NCI-H446 (cell line): ENCODE measurements at regions not wholly inside any gene's neighbourhood (a gene's known extent, or its start where the extent isn't known, plus 50 kb on each side); places are given as distances from the start of the nearest gene placed in this dataset.
"Not testable (repeated sequence)": the region's sequence is repeated elsewhere in the genome, so short reads cannot be mapped to it uniquely, and the experiment has no call there.

Experiments used
- DNase-seq, 2 experiments: peaks; one replicate each; lab custom pipeline; 2025; lab: John Stamatoyannopoulos, UW

DNA sequence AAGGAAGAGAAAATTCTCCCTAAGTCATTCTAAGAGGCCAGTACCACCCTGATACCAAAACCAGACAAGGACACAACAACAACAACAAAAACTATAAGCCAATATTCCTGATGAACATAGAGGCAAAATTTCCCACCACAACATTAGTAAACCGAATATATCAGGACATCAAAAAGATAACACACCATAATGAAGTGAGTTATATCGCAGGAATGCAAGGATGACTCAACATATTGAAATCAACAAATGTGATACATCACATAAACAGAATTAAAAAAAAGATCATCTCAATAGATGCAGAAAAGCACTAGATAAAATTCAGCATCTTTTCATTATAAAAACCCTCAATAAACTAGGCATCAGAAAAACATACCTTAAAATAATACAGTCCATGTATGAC, 1844.4 kb upstream of the PCDH10 start:
- no peak for DNase-seq

GRCh38 chr4:131309628-131310027, 1839.5 kb upstream of the PCDH10 start:
- DNase-seq = no peak

GRCh38 chr4:131316086-131316485, 1833.0 kb upstream of the PCDH10 start:
- no peak for DNase-seq

DNA sequence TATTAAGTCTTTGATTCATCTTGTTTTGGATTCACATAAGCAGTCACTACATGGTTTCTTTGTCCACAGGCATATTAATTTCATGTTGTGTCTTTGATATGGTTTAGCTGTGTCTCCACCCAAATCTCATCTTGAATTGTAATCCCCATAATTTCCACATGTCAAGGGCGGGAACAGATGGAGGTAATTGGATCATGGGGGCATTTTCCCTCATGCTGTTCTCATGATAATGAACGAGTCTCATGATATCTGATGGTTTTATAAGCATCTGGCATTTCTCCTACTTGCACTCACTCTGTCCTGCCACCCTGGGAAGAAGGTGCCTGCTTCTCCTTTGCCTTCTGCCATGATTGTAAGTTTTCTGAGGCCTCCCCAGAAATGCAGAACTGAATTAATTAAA, 1811.2 kb upstream of the PCDH10 start:
- peak; percentile 38 to 81 for DNase-seq

DNA sequence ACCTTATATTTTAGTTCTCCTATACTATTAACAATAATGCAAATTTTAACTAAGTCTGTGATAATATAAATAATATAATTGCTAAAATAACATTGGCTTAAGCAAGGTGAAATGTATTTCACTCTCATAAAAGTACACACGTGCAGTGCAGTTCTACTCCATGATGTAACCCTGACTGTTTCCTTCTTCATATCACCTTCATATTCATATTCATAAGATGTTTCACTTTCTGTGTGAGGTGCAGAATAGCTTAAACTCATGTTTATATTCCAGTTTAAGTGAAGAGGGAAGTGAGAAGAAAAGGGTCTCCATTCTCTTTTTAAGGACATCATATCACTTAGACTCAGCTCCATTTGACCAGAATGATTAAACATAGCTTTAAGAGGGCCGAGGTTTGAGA, 1810.0 kb upstream of the PCDH10 start:
- DNase-seq = no peak

GRCh38 chr4:131344761-131345160, 1804.3 kb upstream of the PCDH10 start:
- no peak for DNase-seq

DNA sequence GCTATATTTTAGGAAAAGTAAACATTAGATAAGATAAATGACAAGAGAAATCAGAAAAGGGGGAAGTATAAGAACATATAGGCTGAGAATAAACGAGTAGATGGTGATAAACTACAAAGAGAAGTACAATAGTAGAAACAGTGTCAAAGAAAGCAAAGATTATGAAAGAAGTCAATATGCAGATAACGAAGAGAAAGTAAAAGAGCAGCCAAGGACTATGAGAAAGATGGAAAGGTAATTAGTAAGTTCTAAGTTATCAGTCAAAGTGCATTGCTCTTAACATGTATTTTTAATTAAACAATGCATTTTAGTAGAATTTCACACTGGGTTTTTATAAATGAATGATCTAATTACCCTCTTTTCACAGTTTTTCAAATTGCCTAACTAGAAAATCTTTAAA, 1801.3 kb upstream of the PCDH10 start:
- DNase-seq = no peak

DNA sequence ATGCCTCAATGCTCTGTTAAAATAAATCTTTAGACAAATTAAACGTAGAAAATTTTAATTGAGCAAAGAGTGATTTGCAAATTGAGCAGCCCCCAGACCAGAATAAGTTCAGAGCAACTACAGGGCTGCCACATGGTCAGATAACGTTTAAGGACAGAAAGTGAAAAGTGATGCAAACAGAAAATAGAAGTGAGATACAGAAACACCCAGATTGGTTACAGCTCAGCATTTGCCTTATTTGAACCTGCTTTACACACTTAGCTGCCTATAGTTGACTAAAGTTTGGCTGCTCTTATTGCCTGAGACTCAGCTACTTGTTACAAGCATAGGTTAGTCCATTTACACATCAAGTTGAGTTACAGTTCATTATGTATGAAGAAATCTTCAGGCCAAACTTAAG, 1800.8 kb upstream of the PCDH10 start:
- no peak for DNase-seq

GRCh38 chr4:131352371-131352770, 1796.7 kb upstream of the PCDH10 start:
- DNase-seq = not testable (repeated sequence)

DNA sequence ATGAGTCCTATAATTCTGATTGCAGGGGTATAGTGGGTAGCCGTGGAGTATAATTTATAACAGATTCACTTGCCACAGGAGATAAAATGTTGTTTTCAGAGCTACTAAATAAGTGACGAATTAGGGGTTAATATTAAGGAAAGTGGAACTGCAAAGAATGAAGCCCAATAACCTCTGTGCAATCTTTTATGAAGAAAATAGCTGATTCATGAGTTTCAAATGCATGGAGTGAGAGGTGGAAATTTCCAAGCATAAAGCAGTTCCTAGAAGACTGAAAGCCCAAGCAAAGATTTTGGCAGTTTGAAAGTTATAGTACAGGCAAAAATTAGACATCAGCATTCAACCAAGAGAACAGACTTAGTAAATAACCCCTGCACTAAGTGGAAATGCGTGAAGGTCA, 1782.4 kb upstream of the PCDH10 start:
- DNase-seq = no peak

- DNase-seq = no peak
Measured at GRCh38 chr4:131367441-131367840, 1781.7 kb upstream of the PCDH10 start.

- DNase-seq = peak in 1 of 2 experiments; percentile 48
Measured at GRCh38 chr4:131370846-131371245, 1778.2 kb upstream of the PCDH10 start.

DNA sequence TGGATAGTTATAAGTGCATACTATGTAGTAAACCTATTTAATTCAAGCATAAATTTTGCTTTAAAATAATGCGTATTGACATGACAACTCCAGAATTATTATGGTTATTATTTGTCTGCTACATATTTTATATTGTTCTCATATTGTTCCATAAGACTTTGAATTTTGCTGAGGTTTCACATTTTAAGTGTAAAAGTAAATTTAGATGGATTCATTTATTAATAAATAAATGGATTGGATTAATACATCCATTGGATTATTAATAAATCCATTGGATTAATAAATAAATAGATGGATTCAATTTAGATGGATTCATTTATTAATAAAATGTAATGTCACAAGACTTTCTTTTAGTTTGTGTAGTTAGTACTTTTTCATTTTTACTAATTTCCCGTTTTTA, 1768.0 kb upstream of the PCDH10 start:
- DNase-seq = no peak

DNA sequence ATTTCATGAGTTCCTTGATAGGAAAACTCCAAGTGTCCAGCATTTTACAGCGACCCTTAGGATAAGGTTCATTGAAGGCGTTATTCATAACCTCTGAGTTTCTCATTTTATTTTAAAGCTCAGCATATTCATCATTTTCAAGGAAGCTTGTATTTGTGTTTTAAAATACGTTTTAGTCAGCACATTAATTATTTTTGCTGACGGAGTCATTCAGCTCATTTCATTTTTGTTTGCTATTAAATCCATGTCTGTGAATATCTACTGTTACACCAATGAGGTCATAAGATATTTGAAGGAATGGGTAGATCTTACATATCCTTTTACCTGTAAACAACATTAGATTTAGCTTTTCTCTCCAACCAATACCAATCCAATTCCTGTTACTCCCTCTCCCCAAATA, 1766.3 kb upstream of the PCDH10 start:
- DNase-seq = no peak

GRCh38 chr4:131388277-131388676, 1760.8 kb upstream of the PCDH10 start:
- DNase-seq = no peak

GRCh38 chr4:131408102-131408501, 1741.0 kb upstream of the PCDH10 start:
- peak in 1 of 2 experiments; percentile 4 for DNase-seq

GRCh38 chr4:131411393-131411792, 1737.7 kb upstream of the PCDH10 start:
- no peak for DNase-seq

- DNase-seq = no peak
Measured at GRCh38 chr4:131419147-131419546, 1729.9 kb upstream of the PCDH10 start.

GRCh38 chr4:131426023-131426758, 1722.9 kb upstream of the PCDH10 start:
- DNase-seq = no peak

GRCh38 chr4:131427000-131427399, 1722.1 kb upstream of the PCDH10 start:
- no peak for DNase-seq

GRCh38 chr4:131430302-131430701, 1718.8 kb upstream of the PCDH10 start:
- no peak for DNase-seq

DNA sequence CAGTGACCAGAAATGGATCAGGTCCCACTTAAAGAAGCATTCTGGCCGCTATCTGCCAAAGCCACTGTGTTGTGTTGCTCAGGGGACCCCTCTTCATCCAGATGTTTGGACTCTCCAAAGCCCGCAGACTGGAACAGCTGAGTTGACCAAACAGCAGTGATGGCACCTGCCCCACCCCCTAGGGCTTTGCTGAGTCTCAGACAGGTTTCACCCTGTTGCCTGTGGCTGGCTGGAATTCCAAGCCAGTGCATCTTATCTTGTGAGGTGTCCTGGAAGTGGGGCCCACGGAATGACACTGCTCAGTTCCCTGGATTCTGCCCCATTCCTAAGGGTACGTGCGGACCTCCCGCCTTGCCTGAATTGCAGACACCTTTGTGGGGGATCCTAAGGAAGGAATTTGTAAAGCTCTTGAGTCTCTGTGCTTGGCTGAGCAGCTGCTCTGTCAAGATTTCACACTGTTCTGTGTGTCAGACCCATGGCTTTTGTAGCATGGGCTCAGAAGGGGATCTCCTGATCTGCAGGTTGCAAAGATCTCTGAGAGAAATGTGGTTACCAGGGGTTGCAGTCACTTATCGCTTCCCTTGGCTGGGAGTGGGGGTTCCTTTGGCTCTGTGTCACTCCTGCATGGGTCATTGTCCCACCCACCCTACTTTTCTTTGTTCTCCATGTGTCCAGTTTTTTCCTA, 1707.9 kb upstream of the PCDH10 start:
- DNase-seq = no peak

DNA sequence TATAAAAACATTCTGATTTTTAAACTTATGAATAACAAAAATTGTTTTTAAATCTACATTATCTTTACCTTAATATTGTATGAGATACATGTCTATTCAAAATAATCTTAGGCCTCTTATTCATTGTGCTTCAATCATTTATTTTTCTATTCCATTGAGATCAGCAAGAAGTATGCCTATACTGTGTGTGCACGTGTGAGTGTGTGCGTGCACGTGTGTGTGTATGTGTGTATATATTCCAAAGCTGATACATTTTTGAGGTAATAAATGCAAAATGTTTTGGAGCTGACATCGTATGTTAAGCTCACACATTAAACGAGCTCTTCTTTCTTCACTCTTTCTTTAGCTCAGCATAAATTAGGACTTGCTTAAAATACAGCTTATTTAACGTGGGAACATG, 1701.2 kb upstream of the PCDH10 start:
- DNase-seq = no peak
